Forelimb muscle (tissue), 1 donor: ENCODE measurements at regions not wholly inside any gene's neighbourhood (a gene's known extent, or its start where the extent isn't known, plus 50 kb on each side); places are given as distances from the start of the nearest gene placed in this dataset.
"Not testable (repeated sequence)": the region's sequence is repeated elsewhere in the genome, so short reads cannot be mapped to it uniquely, and the experiment has no call there.

Source experiments
- DNase-seq: peaks from one replicate; pipeline ENCODE4 v3.0.0-alpha.2; 2013; ENCODE audit warnings: low read depth

- DNase-seq, result no peak
Observed at GRCh38 chr12:19666070-19666469, 226.8 kb downstream of the AEBP2 start.

- no peak for DNase-seq
Observed at GRCh38 chr12:19669793-19670192, 230.5 kb downstream of the AEBP2 start.

DNA sequence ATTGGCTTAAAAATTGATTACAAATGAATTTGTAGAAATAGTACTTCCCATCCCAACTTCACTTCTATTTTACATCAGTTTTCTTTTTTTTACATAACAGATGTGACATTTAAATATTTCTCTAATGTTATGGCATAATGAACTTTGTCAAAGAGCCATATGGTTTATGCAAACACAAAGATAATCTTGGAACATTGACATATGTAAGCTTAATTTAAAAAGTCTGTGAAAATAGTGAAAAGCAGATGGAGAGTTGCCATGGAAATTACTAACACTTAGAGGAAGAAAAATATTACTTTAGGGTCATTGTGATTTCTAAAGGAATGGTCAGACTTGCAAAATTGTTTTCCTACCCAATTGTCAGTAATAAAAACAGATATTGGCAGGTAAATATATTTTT, 232.4 kb downstream of the AEBP2 start:
- no peak for DNase-seq

GRCh38 chr12:19674437-19674836, 235.1 kb downstream of the AEBP2 start:
- no peak for DNase-seq

DNA sequence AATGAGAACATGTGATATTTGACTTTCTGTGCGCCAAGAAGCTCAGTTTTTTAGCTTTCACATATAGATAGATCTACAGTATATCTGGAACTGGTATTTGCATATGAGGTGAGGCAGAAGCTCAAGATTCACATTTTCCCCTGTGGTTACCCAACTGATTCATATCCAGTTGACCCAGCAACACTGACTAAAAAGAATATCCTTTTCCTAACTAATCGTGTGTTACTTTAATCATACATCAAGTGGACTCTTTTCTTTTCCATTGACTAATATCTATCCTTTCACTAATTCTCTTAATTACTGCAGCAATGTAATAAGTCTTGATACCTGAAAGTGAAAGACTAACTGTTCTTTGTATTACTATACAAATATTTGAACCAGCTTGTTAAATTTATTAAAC, 236.1 kb downstream of the AEBP2 start:
- no peak for DNase-seq

DNA sequence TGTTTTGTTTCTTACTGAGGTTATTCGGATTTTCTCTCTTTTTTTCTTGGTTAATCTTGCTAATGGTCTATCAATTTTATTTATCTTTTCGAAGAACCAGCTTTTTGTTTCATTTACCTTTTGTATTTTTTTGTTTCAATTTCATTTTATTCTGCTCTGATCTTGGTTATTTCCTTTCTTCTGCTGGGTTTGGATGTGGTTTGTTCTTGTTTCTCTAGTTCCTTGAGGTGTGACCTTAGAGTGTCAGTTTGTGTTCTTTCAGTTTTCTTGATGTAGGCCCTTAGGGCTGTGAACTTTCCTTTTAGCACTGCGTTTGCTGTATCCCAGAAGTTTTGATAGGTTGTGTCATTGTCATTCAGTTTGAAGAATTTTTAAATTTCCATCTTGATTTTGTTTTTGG, 239.2 kb downstream of the AEBP2 start:
- not testable (repeated sequence) for DNase-seq

DNA sequence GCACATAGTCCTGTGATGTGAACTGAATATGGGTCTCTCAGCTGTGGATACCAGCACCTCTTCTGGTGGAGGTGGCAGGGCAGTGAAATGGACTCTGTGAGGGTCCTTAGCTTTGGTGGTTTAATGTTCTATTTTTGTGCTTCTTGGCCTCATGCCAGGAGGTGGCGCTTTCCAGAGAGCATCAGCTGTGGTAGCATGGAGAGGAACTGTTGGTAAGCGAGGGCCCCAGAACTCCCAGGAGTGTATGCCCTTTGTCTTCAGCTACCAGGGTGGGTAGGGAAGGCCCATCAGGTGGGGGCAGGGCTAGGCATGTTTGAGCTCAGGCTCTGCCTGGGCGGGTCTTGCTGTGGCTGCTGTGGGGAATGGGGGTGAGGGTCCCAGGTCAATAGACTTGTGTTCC, 241.7 kb downstream of the AEBP2 start:
- no peak for DNase-seq

DNA sequence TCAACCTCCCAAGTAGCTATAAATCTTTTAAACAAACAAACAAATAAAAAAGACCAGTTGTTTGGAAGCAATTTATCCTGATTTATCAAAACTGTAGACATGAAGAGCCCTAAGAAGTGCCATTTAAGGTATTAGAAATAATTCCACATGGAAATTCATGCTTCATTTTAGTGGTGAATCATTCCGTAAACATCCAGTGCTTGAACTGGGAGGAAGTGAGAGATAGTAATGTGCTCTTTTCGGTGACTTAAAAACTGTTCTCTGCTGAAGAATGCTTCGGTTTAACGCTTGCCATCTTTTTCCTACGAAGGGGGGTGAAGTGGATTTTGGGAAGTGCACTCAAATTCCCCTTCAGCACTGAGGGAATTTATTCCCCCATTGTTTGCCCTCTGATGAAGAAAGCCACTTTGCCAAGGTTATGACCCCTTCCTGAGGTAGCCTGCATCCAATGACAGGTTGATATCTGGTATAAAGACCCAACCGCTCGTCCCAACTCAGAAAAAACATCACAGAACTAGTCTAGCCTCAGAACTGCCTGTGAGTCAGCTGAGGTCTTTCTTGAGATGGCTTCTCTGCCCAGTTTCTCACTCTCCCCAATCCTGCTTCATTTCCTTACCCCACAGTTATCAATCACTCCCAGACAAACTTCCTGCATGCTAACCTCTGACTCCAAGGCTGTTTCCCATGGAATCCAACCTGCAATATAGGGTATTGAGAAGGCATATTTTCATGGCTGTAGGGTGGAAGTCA, 244.1 kb downstream of the AEBP2 start:
- no peak for DNase-seq

- DNase-seq, result no peak
Observed at GRCh38 chr12:19687371-19687770, 248.1 kb downstream of the AEBP2 start.

DNA sequence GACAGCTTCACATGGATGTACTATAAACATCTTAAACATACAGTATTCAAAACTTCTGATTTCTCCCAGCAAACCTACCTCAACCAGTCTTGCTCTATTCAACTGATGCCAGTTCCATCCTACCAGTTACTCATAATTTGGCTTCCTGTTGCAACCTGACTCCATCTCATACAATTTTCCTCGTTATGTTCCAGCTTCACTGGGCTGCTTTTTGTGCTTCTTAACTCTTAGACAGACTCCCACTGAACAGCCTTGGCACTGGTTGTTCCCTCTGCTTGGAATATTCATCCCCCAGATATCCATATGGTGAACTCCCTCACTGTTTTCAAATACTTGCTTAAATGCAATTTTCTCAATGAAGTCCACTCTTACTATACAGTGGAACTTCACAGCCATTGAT, 249.2 kb downstream of the AEBP2 start:
- DNase-seq, result no peak

DNA sequence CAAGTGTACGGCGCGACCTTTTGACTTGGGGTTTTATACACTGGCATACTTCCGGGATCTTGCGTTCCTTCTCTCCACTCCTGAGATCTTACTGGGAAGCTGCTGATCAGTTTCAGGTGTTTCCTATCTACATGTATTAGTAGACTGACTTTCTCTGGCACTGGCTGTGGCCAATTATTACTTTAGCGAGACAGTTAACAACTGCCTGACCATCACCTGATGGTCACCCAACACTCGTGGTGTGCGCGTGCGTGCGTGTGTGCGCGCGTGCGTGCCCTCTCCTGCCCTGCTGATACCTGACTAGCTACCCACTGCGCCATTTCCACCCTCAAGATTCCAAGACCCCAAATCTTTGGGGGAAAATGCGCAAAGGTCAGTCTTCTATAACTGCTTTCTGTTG, 249.9 kb downstream of the AEBP2 start:
- DNase-seq, result no peak

GRCh38 chr12:19689801-19690472, 250.6 kb downstream of the AEBP2 start:
- no peak for DNase-seq

DNA sequence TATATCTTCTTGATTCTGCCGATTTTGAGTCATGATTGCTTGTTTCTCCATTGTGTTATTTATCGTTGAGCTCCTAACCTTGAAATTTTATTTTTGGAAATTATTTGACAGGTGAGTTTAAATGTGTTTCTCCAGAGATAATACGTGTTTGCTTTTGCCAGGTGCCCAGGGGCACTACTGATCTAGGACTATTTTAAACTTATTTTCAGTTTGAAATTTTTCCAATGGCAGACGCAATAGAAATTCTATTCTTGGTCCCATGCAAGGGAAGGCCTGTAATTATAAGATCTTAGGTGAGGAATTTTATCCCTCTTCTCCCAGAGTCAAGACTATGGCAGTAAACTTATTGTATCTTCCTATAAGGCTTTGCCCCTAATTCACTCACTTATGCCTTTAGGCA, 252.8 kb downstream of the AEBP2 start:
- DNase-seq, result no peak

- DNase-seq, result no peak
Observed at GRCh38 chr12:19692566-19692965, 253.3 kb downstream of the AEBP2 start.

- no peak for DNase-seq
Observed at GRCh38 chr12:19694627-19695026, 255.3 kb downstream of the AEBP2 start.

DNA sequence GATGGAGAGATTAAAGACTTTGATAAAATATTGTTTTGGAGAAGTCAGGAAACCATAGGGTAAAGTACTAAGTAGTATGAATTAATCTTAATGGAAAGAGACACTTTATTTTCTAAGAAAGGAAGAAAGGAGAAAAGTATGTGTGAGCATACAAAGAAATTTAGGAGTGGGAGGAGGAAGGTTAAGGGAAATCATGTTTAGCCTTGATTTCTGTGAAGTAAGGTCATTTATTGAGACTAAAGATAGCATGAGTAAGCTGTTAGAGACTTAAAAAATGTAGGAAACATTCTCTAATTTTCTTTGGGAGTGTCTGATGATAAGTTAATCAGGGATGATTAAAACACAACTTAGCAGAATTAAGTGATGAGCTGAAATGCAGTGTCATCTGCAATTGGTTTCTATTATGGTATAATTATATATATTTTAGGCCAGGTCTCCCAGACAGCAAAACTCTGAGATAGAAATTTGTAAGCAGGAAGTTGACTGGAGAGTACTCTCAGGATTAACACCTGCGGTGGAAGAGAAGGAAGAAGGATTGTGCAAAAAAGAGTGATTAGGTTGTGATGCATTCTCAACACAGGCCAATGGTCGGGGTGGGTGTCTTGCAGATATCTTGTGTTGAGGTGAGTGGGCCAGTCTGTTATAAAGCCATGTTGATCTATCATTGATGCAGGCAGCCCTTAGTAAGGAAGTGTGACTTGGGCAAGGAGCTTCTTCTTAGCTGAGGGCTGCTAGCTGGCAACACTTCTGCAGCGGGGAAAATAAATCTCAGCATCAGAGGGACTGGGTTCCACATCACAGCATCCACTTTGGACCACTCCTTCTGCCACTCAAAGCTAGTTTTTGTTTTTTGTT, 256.2 kb downstream of the AEBP2 start:
- DNase-seq, result no peak

GRCh38 chr12:19700969-19701368, 261.7 kb downstream of the AEBP2 start:
- no peak for DNase-seq

DNA sequence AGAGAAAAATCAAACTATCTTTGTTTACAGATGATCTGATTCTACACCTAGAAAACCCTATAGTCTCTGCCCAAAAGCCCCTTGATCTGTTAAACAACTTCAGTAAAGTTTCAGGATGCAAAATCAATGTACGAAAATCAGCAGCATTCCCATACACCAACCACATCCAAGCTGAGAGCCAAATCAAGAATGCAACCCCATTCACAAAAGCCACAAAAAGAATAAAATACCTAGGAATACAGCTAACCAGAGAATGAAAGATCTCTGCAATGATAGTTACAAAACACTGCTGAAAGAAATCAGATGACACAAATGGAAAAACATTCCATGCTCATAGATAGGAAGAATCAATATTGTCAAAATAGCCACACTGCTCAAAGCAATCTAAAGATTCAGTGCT, 265.7 kb downstream of the AEBP2 start:
- no peak for DNase-seq

GRCh38 chr12:19706936-19707335, 267.6 kb downstream of the AEBP2 start:
- DNase-seq, result no peak

- no peak for DNase-seq
Observed at GRCh38 chr12:19707948-19708409, 268.7 kb downstream of the AEBP2 start.

DNA sequence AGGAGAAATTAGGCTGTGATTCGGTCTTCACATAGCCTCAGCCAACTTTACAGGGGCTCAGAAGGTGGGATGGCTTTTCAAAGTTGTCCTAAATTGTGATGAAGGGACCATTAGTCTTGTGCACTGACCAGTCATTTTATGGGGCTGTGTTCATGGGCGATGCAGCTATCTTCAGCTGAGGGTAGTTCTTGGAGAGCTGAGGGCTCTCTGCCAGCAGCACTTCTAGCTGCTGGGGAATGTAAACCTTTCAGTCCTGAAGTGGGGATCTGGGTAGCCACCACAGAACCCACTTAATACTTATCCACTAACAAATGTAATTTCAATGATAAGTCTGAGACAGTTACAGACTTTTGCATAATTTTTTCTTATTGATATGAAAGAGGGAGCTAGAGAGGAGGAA, 270.6 kb downstream of the AEBP2 start:
- no peak for DNase-seq
